NCI-H748 (cell line): ENCODE measurements at regions not wholly inside any gene's neighbourhood (a gene's known extent, or its start where the extent isn't known, plus 50 kb on each side); places are given as distances from the start of the nearest gene placed in this dataset.

ENCODE experiments used
- DNase-seq: peaks from one replicate; lab custom pipeline; 2025; ENCODE audit not compliant: unreplicated experiment; lab: John Stamatoyannopoulos, UW

- no peak for DNase-seq
Observed at GRCh38 chr4:138670681-138671080, 344.9 kb upstream of the NOCT start.

- DNase-seq, result no peak
Observed at GRCh38 chr4:138669479-138670315, 345.9 kb upstream of the NOCT start.

GRCh38 chr4:138668309-138668708 lies 347.3 kb upstream of the NOCT start:
- no peak for DNase-seq

GRCh38 chr4:138666366-138666765 lies 349.2 kb upstream of the NOCT start:
- DNase-seq, result no peak

- no peak for DNase-seq
Observed at GRCh38 chr4:138665851-138666250, 349.7 kb upstream of the NOCT start.

- DNase-seq, result no peak
Observed at GRCh38 chr4:138663883-138664282, 351.7 kb upstream of the NOCT start.

GRCh38 chr4:138659812-138660316 lies 355.7 kb upstream of the NOCT start:
- DNase-seq, result no peak

- no peak for DNase-seq
Observed at GRCh38 chr4:138659037-138659811, 356.4 kb upstream of the NOCT start.

- no peak for DNase-seq
Observed at GRCh38 chr4:138658518-138658917, 357.1 kb upstream of the NOCT start.

GRCh38 chr4:138656990-138657389 lies 358.6 kb upstream of the NOCT start:
- DNase-seq, result no peak

GRCh38 chr4:138655985-138656384 lies 359.6 kb upstream of the NOCT start:
- DNase-seq, result no peak

- no peak for DNase-seq
Observed at GRCh38 chr4:138655286-138655685, 360.3 kb upstream of the NOCT start.

GRCh38 chr4:138650929-138651448 lies 364.6 kb upstream of the NOCT start:
- DNase-seq, result no peak

- DNase-seq, result no peak
Observed at GRCh38 chr4:138650495-138650894, 365.1 kb upstream of the NOCT start.

- no peak for DNase-seq
Observed at GRCh38 chr4:138647433-138647832, 368.1 kb upstream of the NOCT start.

- DNase-seq, result no peak
Observed at GRCh38 chr4:138646383-138646782, 369.2 kb upstream of the NOCT start.

GRCh38 chr4:138645289-138645688 lies 370.3 kb upstream of the NOCT start:
- no peak for DNase-seq

- DNase-seq, result no peak
Observed at GRCh38 chr4:138644322-138644721, 371.3 kb upstream of the NOCT start.

- DNase-seq, result no peak
Observed at GRCh38 chr4:138643827-138644226, 371.8 kb upstream of the NOCT start.

- DNase-seq, result no peak
Observed at GRCh38 chr4:138639018-138639741, 376.4 kb upstream of the NOCT start.

GRCh38 chr4:138636781-138637180 lies 378.8 kb upstream of the NOCT start:
- no peak for DNase-seq
